HepG2 (cell line): ENCODE measurements at regions not wholly inside any gene's neighbourhood (a gene's known extent, or its start where the extent isn't known, plus 50 kb on each side); places are given as distances from the start of the nearest gene placed in this dataset.

Experiments used
- ASH2L ChIP-seq: fragments of 300-600, 200-600 bp; sonication (generic); IDR thresholded peaks from 2 replicates; pipeline ENCODE4 v1.7.0; 2017; ENCODE audit warnings: low read depth, mild to moderate bottlenecking, moderate library complexity, mixed read lengths, low read length; ENCODE audit not compliant: insufficient read length
- ERF ChIP-seq: IDR thresholded peaks from 2 replicates; pipeline ENCODE4 v1.6.1; 2018; ENCODE audit warnings: missing biosample characterization, missing genetic modification reagents
- GABPA ChIP-seq, 2 experiments: IDR thresholded peaks; 2 replicates each; pipeline ENCODE4 v1.6.1; 2011 to 2016; ENCODE audit warnings: low read depth in 2 of 2, low read length in 1 of 2, missing biosample characterization in 1 of 2, missing genetic modification characterization in 1 of 2
- MTERF4 ChIP-seq: sonication (generic); formaldehyde crosslinking; IDR thresholded peaks from 2 replicates; pipeline ENCODE4 v1.8.0; 2023; ENCODE audit warnings: mild to moderate bottlenecking, missing genetic modification reagents
- NCOA2 ChIP-seq: sonication (generic); formaldehyde crosslinking; IDR thresholded peaks from 2 replicates; pipeline ENCODE4 v1.8.0; 2022; ENCODE audit warnings: inconsistent platforms
- PHF21A ChIP-seq: sonication (generic); formaldehyde crosslinking; IDR thresholded peaks from 2 replicates; pipeline ENCODE4 v1.5.0; 2020; ENCODE audit warnings: mild to moderate bottlenecking, missing genetic modification reagents
- RBFOX2 ChIP-seq: fragments of 200-400 bp; formaldehyde crosslinking; IDR thresholded peaks from 2 replicates; pipeline ENCODE4 v1.6.1; 2017; ENCODE audit warnings: low read depth, mild to moderate bottlenecking, low read length
- TAF1 ChIP-seq: sonication (generic); formaldehyde crosslinking; IDR thresholded peaks from 2 replicates; pipeline ENCODE4 v1.4.0; 2020; ENCODE audit warnings: missing genetic modification reagents
- TFDP2 ChIP-seq: sonication (generic); formaldehyde crosslinking; IDR thresholded peaks from 2 replicates; pipeline ENCODE4 v1.4.0; 2020; ENCODE audit warnings: missing genetic modification reagents
- ZNF766 ChIP-seq: sonication (generic); formaldehyde crosslinking; IDR thresholded peaks from 2 replicates; pipeline ENCODE4 v1.5.0; 2020; ENCODE audit warnings: missing genetic modification reagents, borderline replicate concordance
- ZNF788 ChIP-seq: sonication (generic); formaldehyde crosslinking; IDR thresholded peaks from 2 replicates; pipeline ENCODE4 v1.5.0; 2020; ENCODE audit warnings: mild to moderate bottlenecking, missing genetic modification reagents, borderline replicate concordance
- TF ChIP-seq, protein P1 (sequence below): sonication (generic); formaldehyde crosslinking; IDR thresholded peaks from 2 replicates; pipeline ENCODE4 v1.5.1; 2020; ENCODE audit warnings: missing genetic modification reagents, mild to moderate bottlenecking, borderline replicate concordance
- TF ChIP-seq, protein P2 (sequence below): sonication (generic); formaldehyde crosslinking; conservative IDR thresholded peaks from 2 replicates; pipeline ENCODE4 v1.4.0; 2020; ENCODE audit warnings: missing genetic modification reagents
- TF ChIP-seq, protein P3 (sequence below): sonication (generic); formaldehyde crosslinking; IDR thresholded peaks from 2 replicates; pipeline ENCODE4 v1.8.1; 2023; ENCODE audit warnings: missing genetic modification reagents, inconsistent platforms, borderline replicate concordance
- TF ChIP-seq, protein P4 (sequence below): sonication (generic); formaldehyde crosslinking; IDR thresholded peaks from 2 replicates; pipeline ENCODE4 v1.5.0; 2020; ENCODE audit warnings: mild to moderate bottlenecking, missing genetic modification reagents, moderate library complexity
- TF ChIP-seq, protein P5 (sequence below): sonication (generic); formaldehyde crosslinking; IDR thresholded peaks from 2 replicates; pipeline ENCODE4 v1.8.1; 2023; ENCODE audit warnings: mild to moderate bottlenecking, inconsistent platforms, moderate library complexity, missing genetic modification reagents, borderline replicate concordance
- TF ChIP-seq, protein P6 (sequence below): sonication (generic); formaldehyde crosslinking; IDR thresholded peaks from 2 replicates; pipeline ENCODE4 v1.8.1; 2023; ENCODE audit warnings: mild to moderate bottlenecking, moderate library complexity, missing genetic modification reagents

DNA sequence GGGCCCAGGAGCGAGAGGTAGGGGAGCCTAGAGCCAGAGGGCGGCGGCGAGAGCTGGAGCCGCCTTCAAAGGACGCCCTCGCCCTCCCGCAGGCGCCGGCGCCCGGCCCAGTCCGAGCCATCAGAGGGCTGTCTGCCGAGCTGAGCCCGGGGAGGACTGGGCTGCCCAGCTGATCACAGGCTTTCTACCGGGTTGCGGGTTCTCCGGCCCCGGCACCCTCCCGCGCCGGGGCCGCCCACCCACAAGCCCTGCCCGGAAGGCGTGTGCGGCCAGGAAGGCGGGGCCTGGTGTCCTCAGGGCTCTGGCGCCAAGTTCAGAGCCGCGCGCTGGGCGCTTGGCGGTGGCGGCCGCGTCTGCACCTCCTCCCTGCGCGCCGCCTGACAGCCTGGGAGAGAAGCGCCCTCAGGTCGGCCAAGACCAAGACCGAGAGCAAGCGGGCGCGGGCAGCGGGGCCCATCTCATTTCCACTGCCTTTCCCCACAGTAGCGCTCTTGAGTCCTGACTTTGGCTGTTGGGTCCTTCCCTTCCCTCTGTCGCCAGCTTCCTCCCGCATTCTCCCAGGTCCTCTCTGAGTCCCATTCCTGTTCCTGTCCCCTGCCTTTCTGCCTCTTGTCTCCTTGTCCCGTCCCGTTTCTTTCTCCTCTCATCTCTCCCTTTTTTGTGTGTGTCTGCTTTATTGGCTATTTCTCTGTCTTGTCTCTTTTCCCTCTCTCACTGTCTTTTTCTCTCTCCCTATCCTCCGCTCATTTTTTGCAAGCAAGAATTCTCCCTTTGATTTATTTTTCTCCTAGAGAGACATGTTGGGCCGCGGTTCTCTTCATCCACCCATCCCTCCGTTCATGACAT, 60.6 kb upstream of the MSMB start (continued):
- TF ChIP-seq RBFOX2 (peak; percentile 67), NCOA2 (CRISPR knock-in tag) (0 out of 2 replicates have a peak, but pooled peaks have one; percentile 10), GABPA (IDR thresholded peaks at IDR 0.05; ENCODE audit: low read depth, low read length) (no peak), GABPA (CRISPR knock-in tag; IDR thresholded peaks at IDR 0.05; ENCODE audit: low read depth) (0 out of 2 replicates have a peak, but pooled peaks have one; percentile 11), TAF1 (CRISPR knock-in tag) (0 out of 2 replicates have a peak, but pooled peaks have one; percentile 44), ZNF766 (CRISPR knock-in tag) (no peak), MTERF4 (0 out of 2 replicates have a peak, but pooled peaks have one; percentile 40), ZNF788 (CRISPR knock-in tag) (peak; percentile 27; the same call in 1 of the 2 replicates), ERF (CRISPR knock-in tag) (0 out of 2 replicates have a peak, but pooled peaks have one; percentile 39), ASH2L (no peak), TFDP2 (CRISPR knock-in tag) (peak; percentile 87), PHF21A (CRISPR knock-in tag) (no peak)
- TF ChIP-seq, protein P1, sequence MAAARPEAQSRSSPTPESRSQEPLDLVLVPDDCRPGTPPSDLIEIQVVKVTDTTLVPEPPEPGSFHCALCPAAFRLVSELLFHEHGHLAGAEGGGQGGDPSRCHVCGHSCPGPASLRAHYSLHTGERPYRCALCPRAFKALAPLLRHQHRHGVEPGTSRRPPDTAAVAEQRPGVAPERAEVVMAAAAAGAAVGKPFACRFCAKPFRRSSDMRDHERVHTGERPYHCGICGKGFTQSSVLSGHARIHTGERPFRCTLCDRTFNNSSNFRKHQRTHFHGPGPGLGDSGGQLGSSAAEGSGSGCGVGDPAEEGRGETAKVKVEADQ (CRISPR knock-in tag) = peak; percentile 72; the same call in 1 of the 2 replicates
- TF ChIP-seq, protein P2, sequence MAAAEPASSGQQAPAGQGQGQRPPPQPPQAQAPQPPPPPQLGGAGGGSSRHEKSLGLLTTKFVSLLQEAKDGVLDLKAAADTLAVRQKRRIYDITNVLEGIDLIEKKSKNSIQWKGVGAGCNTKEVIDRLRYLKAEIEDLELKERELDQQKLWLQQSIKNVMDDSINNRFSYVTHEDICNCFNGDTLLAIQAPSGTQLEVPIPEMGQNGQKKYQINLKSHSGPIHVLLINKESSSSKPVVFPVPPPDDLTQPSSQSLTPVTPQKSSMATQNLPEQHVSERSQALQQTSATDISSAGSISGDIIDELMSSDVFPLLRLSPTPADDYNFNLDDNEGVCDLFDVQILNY = 0 out of 2 replicates have a peak, but pooled peaks have one; percentile 34
- TF ChIP-seq, protein P3, sequence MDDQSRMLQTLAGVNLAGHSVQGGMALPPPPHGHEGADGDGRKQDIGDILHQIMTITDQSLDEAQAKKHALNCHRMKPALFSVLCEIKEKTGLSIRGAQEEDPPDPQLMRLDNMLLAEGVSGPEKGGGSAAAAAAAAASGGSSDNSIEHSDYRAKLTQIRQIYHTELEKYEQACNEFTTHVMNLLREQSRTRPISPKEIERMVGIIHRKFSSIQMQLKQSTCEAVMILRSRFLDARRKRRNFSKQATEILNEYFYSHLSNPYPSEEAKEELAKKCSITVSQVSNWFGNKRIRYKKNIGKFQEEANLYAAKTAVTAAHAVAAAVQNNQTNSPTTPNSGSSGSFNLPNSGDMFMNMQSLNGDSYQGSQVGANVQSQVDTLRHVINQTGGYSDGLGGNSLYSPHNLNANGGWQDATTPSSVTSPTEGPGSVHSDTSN (CRISPR knock-in tag) = no peak
- TF ChIP-seq, protein P4, sequence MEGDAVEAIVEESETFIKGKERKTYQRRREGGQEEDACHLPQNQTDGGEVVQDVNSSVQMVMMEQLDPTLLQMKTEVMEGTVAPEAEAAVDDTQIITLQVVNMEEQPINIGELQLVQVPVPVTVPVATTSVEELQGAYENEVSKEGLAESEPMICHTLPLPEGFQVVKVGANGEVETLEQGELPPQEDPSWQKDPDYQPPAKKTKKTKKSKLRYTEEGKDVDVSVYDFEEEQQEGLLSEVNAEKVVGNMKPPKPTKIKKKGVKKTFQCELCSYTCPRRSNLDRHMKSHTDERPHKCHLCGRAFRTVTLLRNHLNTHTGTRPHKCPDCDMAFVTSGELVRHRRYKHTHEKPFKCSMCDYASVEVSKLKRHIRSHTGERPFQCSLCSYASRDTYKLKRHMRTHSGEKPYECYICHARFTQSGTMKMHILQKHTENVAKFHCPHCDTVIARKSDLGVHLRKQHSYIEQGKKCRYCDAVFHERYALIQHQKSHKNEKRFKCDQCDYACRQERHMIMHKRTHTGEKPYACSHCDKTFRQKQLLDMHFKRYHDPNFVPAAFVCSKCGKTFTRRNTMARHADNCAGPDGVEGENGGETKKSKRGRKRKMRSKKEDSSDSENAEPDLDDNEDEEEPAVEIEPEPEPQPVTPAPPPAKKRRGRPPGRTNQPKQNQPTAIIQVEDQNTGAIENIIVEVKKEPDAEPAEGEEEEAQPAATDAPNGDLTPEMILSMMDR (CRISPR knock-in tag) = peak; percentile 33; the same call in 1 of the 2 replicates
- TF ChIP-seq, protein P5, sequence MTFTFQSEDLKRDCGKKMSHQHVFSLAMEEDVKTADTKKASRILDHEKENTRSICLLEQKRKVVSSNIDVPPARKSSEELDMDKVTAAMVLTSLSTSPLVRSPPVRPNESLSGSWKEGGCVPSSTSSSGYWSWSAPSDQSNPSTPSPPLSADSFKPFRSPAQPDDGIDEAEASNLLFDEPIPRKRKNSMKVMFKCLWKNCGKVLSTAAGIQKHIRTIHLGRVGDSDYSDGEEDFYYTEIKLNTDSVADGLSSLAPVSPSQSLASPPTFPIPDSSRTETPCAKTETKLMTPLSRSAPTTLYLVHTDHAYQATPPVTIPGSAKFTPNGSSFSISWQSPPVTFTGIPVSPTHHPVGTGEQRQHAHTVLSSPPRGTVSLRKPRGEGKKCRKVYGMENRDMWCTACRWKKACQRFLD (CRISPR knock-in tag) = 0 out of 2 replicates have a peak, but pooled peaks have one; percentile 41
- TF ChIP-seq, protein P6, sequence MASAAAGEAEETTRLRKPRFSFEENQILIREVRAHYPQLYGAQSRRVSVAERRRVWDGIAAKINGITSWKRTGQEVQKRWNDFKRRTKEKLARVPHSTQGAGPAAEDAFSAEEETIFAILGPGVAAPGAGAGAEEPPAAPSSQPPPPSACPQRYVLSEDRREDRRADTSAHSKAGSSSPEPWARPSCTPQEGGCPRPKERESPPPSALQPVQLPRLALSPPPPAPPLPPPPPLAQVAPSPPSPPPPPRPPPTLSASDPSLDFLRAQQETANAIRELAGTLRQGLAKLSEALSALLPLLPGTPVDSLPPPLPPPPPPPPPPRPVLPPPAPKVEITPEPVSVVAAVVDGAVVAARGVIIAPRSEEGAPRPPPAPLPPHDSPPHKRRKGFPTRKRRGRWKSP (CRISPR knock-in tag) = peak; percentile 67; the same call in 1 of the 2 replicates
